Smooth muscle cell (in vitro differentiated cells): ENCODE measurements at regions not wholly inside any gene's neighbourhood (a gene's known extent, or its start where the extent isn't known, plus 50 kb on each side); places are given as distances from the start of the nearest gene placed in this dataset.

ENCODE experiments used
- DNase-seq: peaks from one replicate; lab custom pipeline; 2025; ENCODE audit not compliant: unreplicated experiment; lab: John Stamatoyannopoulos, UW
- H2AFZ ChIP-seq: fragments of 200-600 bp; sonication (generic); 2 replicates; pipeline ENCODE4 v1.6.0; 2016; ENCODE audit warnings: antibody characterized with exemption, low read depth, mild to moderate bottlenecking
- H3F3A ChIP-seq: fragments of 200-600 bp; sonication (generic); 2 replicates; pipeline ENCODE4 v1.6.0; 2017; ENCODE audit warnings: antibody characterized with exemption, low read depth
- H3K27ac ChIP-seq: fragments of 200-600 bp; sonication (generic); 2 replicates; pipeline ENCODE4 v1.5.1; 2016; ENCODE audit warnings: low read depth, mild to moderate bottlenecking
- H3K27me3 ChIP-seq: fragments of 200-600 bp; sonication (generic); 2 replicates; pipeline ENCODE4 v1.6.1; 2016; ENCODE audit warnings: low read depth, mild to moderate bottlenecking
- H3K36me3 ChIP-seq: fragments of 200-600 bp; sonication (generic); 2 replicates; pipeline ENCODE4 v1.5.1; 2016; ENCODE audit warnings: low read depth
- H3K4me1 ChIP-seq: fragments of 200-600 bp; sonication (generic); 2 replicates; pipeline ENCODE4 v1.5.1; 2016; ENCODE audit warnings: low read depth
- H3K4me2 ChIP-seq: fragments of 200-600 bp; sonication (generic); 2 replicates; pipeline ENCODE4 v1.6.0; 2016; ENCODE audit warnings: mild to moderate bottlenecking
- H3K4me3 ChIP-seq: fragments of 200-600 bp; sonication (generic); 2 replicates; pipeline ENCODE4 v1.5.1; 2016; ENCODE audit warnings: mild to moderate bottlenecking
- H3K79me2 ChIP-seq: fragments of 200-600 bp; sonication (generic); 2 replicates; pipeline ENCODE4 v1.6.0; 2016; ENCODE audit warnings: low read depth, mild to moderate bottlenecking
- H3K9ac ChIP-seq: fragments of 200-600 bp; sonication (generic); 2 replicates; pipeline ENCODE4 v1.6.0; 2016; ENCODE audit warnings: low read depth
- H3K9me3 ChIP-seq: fragments of 200-600 bp; sonication (generic); replicated peaks from 2 replicates; pipeline ENCODE4 v1.5.1; 2016; ENCODE audit warnings: low read depth
- H4K20me1 ChIP-seq: fragments of 200-600 bp; sonication (generic); 2 replicates; pipeline ENCODE4 v1.6.0; 2016; ENCODE audit warnings: low read depth
- CTCF ChIP-seq: fragments of 200-600 bp; sonication (generic); IDR thresholded peaks from 2 replicates; pipeline ENCODE4 v1.5.1; 2017; ENCODE audit warnings: borderline replicate concordance, mild to moderate bottlenecking, antibody characterized with exemption; ENCODE audit not compliant: insufficient read depth, poor library complexity, severe bottlenecking
- WGBS: methylation state at CpG from one replicate; pipeline ENCODE4 v1.1.7; 2016; ENCODE audit warnings: low lambda C conversion rate; 5-methylcytosine and 5-hydroxymethylcytosine counted together

DNA sequence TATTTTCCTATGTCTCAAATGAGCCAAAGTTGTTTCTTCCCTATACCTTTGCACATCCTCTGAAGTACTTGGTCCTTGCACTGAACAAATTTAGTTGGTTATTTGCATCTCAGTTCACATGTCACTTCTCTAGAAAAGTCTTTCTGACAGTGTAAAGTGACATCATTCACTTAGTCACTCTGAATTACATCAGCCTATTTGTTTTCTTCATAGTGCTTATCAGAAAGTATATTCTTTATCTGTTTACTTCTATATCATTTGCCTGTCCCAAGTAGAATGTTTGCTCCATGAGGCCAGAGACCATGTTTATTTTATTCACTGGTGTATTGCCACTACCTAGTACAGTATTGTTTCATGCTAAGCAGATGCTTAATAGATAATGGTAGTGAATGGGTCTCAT, 173.7 kb downstream of the HNMT start:
- Histone ChIP-seq H3F3A (no peaks in the 10 kb centered on the region), H3K27me3 (no peaks in the 10 kb centered on the region), H3K79me2 (no peaks in the 10 kb centered on the region), H3K4me1 (no peaks in the 10 kb centered on the region), H3K36me3 (no peaks in the 10 kb centered on the region), H3K27ac (no peak overlapping the region), H3K9me3 (no peaks in the 10 kb centered on the region), H4K20me1 (no peaks in the 10 kb centered on the region), H3K4me3 (no peak overlapping the region), H3K9ac (no peak overlapping the region), H2AFZ (no peak overlapping the region), H3K4me2 (no peak overlapping the region)
- TF ChIP-seq CTCF, result no peak
- DNase-seq, result no peak

- WGBS, result 96% methylated on average over 2 of the region's 2 CpGs
- H3K36me3 ChIP-seq, result no peaks in the 10 kb centered on the region
- no peak for TF ChIP-seq CTCF
- no peaks in the 10 kb centered on the region for H4K20me1 ChIP-seq
- H3K27me3 ChIP-seq, result no peaks in the 10 kb centered on the region
- H3K9me3 ChIP-seq, result no peaks in the 10 kb centered on the region
- H2AFZ ChIP-seq, result no peak overlapping the region
- no peak overlapping the region for H3K4me3 ChIP-seq
- H3K27ac ChIP-seq, result no peak overlapping the region
- no peak for DNase-seq
- no peaks in the 10 kb centered on the region for H3K79me2 ChIP-seq
- H3F3A ChIP-seq, result no peaks in the 10 kb centered on the region
- H3K4me2 ChIP-seq, result no peak overlapping the region
- H3K4me1 ChIP-seq, result no peaks in the 10 kb centered on the region
- no peak overlapping the region for H3K9ac ChIP-seq
These were observed 183.5 kb downstream of the HNMT start for GRCh38 chr2:138147796-138148195.

DNA sequence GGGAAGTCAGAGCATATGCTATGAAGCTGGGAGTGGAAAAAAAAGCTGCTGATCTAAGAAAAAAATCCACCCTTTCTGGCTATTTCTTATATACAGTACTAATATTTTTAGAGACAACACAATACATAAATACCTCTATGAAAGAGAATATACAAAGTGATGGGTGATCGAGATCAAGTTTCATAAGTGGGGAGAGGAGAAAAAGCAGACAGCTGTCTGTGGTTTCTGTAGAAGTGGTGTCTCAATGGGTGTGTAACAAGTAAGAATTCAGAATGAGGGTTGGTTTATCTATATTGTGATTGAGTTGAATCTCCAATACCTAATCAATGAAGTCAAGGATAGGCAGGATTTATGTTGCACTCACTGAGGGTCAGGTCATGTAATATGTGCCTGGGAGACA, 191.0 kb downstream of the HNMT start:
- Histone ChIP-seq H3K36me3 (no peaks in the 10 kb centered on the region), H3K79me2 (no peaks in the 10 kb centered on the region), H3K4me3 (no peak overlapping the region), H3F3A (no peaks in the 10 kb centered on the region), H2AFZ (no peak overlapping the region), H3K27me3 (no peaks in the 10 kb centered on the region), H4K20me1 (no peaks in the 10 kb centered on the region), H3K9ac (no peak overlapping the region), H3K9me3 (no peaks in the 10 kb centered on the region), H3K4me1 (no peaks in the 10 kb centered on the region), H3K4me2 (no peak overlapping the region), H3K27ac (no peak overlapping the region)
- DNase-seq, result no peak
- TF ChIP-seq CTCF, result no peak
- WGBS, result 91% methylated on average over 1 of the region's 1 CpG

DNA sequence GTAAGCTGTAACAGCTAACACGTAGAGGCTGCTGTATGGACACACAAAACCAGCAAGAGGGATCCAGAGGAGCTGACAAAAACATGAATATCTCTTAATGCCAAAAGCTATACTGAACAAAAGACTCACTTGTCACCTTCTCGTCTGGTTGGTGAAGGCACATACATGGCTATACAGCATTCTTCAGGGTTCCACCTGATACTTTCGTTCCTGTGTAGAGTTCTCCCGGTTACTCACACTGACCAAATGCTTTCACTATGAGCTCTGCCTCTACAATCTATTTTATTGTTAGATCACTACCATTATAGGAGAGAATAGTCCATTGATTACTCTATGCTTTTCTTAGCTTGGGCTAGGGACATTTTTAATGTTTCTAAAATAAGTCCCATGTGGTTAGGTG, 193.1 kb downstream of the HNMT start:
- H2AFZ ChIP-seq, result no peak overlapping the region
- no peaks in the 10 kb centered on the region for H3F3A ChIP-seq
- no peak overlapping the region for H3K4me2 ChIP-seq
- H3K4me3 ChIP-seq, result no peak overlapping the region
- no peaks in the 10 kb centered on the region for H3K4me1 ChIP-seq
- H3K27ac ChIP-seq, result no peak overlapping the region
- H3K36me3 ChIP-seq, result no peaks in the 10 kb centered on the region
- H3K9ac ChIP-seq, result no peak overlapping the region
- WGBS, result 95% methylated on average over 4 of the region's 4 CpGs
- no peaks in the 10 kb centered on the region for H3K27me3 ChIP-seq
- no peaks in the 10 kb centered on the region for H3K9me3 ChIP-seq
- no peaks in the 10 kb centered on the region for H4K20me1 ChIP-seq
- TF ChIP-seq CTCF, result no peak
- no peaks in the 10 kb centered on the region for H3K79me2 ChIP-seq
- DNase-seq, result no peak
